ENCODE measurements at regions not wholly inside any gene's neighbourhood (a gene's known extent, or its start where the extent isn't known, plus 50 kb on each side); places are given as distances from the start of the nearest gene placed in this dataset.

DNA sequence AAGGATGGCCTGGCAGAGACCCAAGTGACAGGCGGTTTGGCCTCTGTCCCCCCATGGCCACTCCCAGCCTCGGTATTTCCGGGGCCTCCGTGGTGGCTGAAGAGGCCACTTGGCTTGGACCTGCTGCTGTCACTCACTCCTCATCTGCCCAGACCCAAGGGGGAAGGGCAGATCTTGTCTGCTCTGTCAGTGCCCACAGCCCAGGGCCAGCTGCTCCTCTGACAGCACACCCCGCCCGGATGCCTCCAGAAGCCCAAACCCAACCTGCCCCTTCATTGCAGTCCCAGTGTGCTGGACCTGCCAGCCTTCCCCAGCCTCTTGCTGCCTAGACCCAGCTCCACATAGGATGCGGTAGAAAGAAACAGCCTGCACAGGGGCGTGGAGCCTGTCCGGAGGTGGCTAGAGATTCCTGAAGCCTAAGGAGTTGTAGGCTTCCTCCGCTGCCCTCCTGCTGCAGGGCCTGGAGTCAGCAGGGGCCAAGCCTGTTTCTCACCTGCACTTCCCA, 52.0 kb downstream of the MAGEF1 start:
- Mint-ChIP-seq H3K27me3 (peaks cover 8% of the 10 kb centered on the region), H3K27ac (no peak overlapping the region), H3K4me3 (no peak overlapping the region), H3K4me1 (peaks cover 13% of the 10 kb centered on the region), H3K36me3 (no peaks in the 10 kb centered on the region), H3K9me3 (ENCODE audit: low read depth) (no peaks in the 10 kb centered on the region)
- DNase-seq = no peak
- no peak for ATAC-seq
- CTCF ChIA-PET = interaction anchor here (1.5 kb wide), 1 partner anchor 99 kb away, joined by 4 read pairs; the partner anchor contains the start of gene EPHB3

DNA sequence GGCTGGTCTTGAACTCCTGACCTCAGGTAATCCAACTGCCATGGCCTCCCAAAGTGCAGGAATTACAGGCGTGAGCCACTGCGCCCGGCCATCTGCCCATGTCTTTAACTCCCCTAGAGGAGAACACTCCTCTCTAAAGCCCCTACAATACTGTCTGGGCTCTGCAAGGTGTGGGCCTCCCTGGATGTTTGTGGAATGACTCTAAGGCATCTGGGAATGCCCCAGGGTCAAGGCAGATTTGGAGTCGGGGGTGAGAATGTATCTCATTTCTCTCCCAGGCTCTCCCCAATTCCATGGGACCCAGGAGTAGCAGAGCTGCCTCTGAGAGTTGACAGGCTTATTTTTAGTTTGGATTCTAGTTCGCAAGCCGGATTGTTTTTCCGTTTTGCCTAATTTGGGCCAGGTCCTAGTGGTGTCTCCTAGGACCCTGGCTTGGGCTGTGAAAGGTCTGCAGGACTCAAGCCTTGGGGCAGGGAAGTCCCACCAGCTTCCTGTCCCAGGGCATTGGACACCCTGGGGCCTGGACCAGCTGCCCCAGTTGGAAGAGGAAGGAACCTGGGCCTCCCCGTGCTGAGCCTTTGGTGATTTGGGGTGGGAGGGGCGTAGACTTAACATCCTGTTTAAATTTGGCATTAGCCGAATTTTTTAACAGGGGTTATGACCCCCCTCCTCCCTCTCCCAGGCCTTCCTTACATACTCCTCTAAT, 53.5 kb downstream of the MAGEF1 start:
- ATAC-seq (no peak), DNase-seq (no peak)
- CTCF ChIA-PET = no interaction called here
- Mint-ChIP-seq H3K36me3 (no peaks in the 10 kb centered on the region), H3K27ac (no peak overlapping the region), H3K9me3 (ENCODE audit: low read depth) (no peaks in the 10 kb centered on the region), H3K4me1 (peaks cover 13% of the 10 kb centered on the region), H3K4me3 (no peak overlapping the region), H3K27me3 (peaks cover 9% of the 10 kb centered on the region)

DNA sequence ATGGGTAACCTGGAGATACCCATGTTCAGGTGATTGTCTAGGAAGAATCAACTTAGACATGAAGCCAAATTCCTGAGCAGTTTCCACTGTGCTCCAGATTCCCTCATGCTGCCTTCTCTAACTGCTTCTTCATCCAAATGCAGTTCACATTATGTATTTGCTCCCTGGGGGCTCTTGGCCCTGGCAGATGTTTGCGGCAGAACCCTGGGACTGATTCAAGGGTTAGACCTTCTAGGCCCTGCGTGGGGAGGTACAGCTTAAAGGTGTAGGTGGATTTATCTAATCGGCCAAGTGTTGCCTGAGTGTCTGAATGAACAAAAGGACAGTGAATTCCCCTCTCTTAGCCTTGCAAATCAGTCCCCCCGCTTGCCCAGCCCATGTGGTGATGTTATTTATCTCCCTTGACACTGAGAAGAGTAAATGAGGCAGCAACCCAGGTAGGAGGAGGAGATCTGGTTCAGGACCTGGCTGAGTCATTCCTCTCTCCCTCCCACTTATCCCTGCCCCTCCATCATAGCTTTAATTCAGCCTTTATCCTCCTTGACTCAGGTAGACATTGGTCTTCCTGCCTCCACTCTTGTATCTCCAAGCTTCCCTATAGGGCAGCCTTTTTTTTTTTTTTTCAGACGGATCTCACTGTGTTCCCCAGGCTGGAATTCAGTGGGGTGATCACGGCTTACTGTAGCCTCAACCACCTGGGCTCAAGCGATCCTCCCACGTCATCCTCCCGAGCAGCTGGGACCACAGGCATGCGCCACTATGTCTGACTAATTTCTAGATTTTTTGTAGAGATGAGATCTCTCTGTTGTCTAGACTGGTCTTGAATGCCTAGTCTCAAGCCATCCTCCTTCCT, 54.8 kb downstream of the MAGEF1 start:
- Mint-ChIP-seq H3K9me3 (ENCODE audit: low read depth) (no peaks in the 10 kb centered on the region), H3K27me3 (peaks cover 13% of the 10 kb centered on the region), H3K27ac (no peak overlapping the region), H3K4me3 (no peak overlapping the region), H3K36me3 (no peaks in the 10 kb centered on the region), H3K4me1 (peaks cover 13% of the 10 kb centered on the region)
- ATAC-seq (peak; percentile 74), DNase-seq (peak; percentile 69)
- CTCF ChIA-PET = interaction anchor here (0.7 to 1.5 kb wide), 3 partner anchors 32 to 245 kb away, joined by 3 to 4 read pairs (median 3); no protein-coding TSS in a partner anchor

DNA sequence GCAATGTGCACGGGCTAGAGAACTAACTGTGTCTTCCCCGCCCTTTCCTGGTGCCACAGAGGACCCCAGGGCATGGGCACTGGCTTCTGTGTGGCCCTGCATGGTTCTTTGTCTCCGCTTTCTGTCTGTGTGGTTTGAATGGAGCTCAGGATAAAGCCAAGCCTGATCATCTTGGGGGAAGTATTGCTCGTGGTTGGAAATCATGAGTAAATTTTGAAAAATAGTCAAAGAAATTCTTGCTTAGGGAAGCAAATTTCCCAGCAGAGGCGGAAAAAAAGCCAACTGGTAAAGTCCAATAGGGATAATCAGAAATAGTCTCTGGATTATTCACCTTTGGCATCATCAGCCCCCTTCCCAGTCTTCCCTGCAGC, 55.4 kb downstream of the MAGEF1 start:
- CTCF ChIA-PET = interaction anchor here (1.5 kb wide), 1 partner anchor 32 kb away, joined by 4 read pairs; no protein-coding TSS in a partner anchor
- Mint-ChIP-seq H3K27ac (no peak overlapping the region), H3K4me3 (no peak overlapping the region), H3K36me3 (no peaks in the 10 kb centered on the region), H3K4me1 (peaks cover 13% of the 10 kb centered on the region), H3K9me3 (ENCODE audit: low read depth) (no peaks in the 10 kb centered on the region), H3K27me3 (peaks cover 14% of the 10 kb centered on the region)
- DNase-seq = no peak
- ATAC-seq = no peak

DNA sequence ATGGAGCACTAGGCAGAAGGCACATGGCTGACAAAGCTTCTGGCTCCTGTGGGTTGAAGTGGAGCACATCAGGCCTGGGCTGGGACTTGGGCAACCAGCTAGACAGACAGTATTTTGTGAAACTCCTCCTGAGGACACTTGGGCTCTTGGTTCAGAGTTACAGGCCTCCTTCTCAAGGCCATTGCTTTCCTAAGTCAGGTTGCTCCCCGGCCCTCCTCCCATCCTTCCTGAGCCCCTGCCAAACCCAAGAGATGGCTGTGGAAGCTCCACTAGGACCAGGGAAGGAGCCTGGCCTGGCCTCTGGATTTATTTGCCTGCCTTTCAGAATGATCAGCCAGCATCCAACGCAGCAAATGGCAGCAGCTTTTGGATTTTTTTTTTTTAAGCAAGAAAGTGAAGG, 56.3 kb downstream of the MAGEF1 start:
- peaks cover 11% of the 10 kb centered on the region for H3K4me1 Mint-ChIP-seq
- CTCF ChIA-PET = interaction anchor here (1.1 kb wide), 1 partner anchor 71 kb away, joined by 3 read pairs; no protein-coding TSS in a partner anchor
- H3K27ac Mint-ChIP-seq = no peak overlapping the region
- DNase-seq = no peak
- no peak overlapping the region for H3K4me3 Mint-ChIP-seq
- no peak for ATAC-seq
- no peaks in the 10 kb centered on the region for H3K9me3 Mint-ChIP-seq (ENCODE audit: low read depth)
- H3K27me3 Mint-ChIP-seq = peaks cover 14% of the 10 kb centered on the region
- H3K36me3 Mint-ChIP-seq = no peaks in the 10 kb centered on the region

DNA sequence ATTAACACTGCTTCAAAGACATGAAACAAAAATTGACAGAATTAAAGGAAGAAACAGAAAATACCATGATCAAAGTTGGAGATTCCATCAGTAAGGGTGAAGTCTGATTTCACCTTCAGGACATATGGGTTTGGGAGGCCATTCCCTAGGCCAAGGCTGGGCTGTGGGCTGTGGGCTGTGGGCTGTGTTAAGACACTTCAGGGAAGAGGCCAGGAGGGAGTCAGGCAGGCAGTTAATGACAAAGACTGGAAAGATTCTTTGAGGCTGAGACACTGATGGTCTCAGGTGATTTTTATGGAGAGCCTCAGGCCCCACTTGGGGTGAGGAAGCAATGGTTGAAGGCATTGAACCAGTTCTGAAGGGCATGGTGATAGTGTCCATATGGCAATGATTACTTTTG, 57.5 kb downstream of the MAGEF1 start:
- DNase-seq (no peak), ATAC-seq (no peak)
- no peak overlapping the region for H3K4me3 Mint-ChIP-seq
- peaks cover 11% of the 10 kb centered on the region for H3K4me1 Mint-ChIP-seq
- CTCF ChIA-PET = interaction anchor here (0.7 to 1.1 kb wide), 2 partner anchors 72 to 78 kb away, joined by 3 to 4 read pairs; no protein-coding TSS in a partner anchor
- H3K9me3 Mint-ChIP-seq (ENCODE audit: low read depth) = no peaks in the 10 kb centered on the region
- no peaks in the 10 kb centered on the region for H3K36me3 Mint-ChIP-seq
- peaks cover 14% of the 10 kb centered on the region for H3K27me3 Mint-ChIP-seq
- no peak overlapping the region for H3K27ac Mint-ChIP-seq

DNA sequence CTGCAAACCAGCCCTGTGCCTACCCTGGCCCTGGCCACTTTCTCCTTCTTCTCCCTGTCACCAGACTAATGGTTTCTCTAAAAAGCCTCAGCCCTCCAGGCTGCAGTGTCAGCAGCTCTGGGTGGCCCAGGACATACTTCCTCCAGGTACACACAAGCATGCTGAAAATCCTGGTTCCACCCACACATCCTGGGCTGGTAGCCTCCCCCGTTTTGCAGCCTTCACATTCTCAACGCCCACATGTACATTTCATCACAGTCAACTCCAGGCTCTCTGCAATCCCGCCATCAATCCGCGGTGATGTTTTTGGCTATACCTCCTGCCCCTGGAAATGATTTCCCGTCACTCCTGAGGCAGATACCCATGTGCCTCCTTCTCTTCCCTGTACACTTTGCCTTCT, 59.4 kb downstream of the MAGEF1 start:
- H3K4me3 Mint-ChIP-seq = no peak overlapping the region
- H3K4me1 Mint-ChIP-seq = peaks cover 7% of the 10 kb centered on the region
- CTCF ChIA-PET = interaction anchor here (0.6 kb wide), 1 partner anchor 436 kb away, joined by 3 read pairs; no protein-coding TSS in a partner anchor
- H3K27me3 Mint-ChIP-seq = peaks cover 14% of the 10 kb centered on the region
- no peaks in the 10 kb centered on the region for H3K36me3 Mint-ChIP-seq
- DNase-seq (no peak), ATAC-seq (no peak)
- no peaks in the 10 kb centered on the region for H3K9me3 Mint-ChIP-seq (ENCODE audit: low read depth)
- H3K27ac Mint-ChIP-seq = no peak overlapping the region

DNA sequence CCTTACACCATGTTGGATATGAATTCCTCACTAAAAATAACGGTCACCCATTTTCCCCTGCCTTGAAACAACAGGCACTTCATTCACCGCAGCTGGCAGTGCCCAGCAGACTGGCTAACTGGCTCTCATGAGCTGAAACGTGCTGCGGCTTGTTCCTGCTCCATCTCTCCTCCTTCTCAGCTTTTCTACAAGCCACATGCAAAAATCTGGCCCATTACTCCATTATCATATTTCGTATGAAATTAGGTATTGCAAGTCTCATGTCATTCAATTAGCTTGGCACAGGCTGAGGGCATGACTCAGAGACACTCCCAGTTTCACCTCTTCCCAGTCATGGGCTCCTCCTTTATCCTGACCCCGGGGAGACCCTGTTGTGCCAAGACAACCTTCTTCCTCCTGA, 60.0 kb downstream of the MAGEF1 start:
- no peak for ATAC-seq
- no peak overlapping the region for H3K27ac Mint-ChIP-seq
- peaks cover 14% of the 10 kb centered on the region for H3K27me3 Mint-ChIP-seq
- no peak for DNase-seq
- no peak overlapping the region for H3K4me3 Mint-ChIP-seq
- CTCF ChIA-PET = no interaction called here
- H3K36me3 Mint-ChIP-seq = no peaks in the 10 kb centered on the region
- peaks cover 2% of the 10 kb centered on the region for H3K4me1 Mint-ChIP-seq
- no peaks in the 10 kb centered on the region for H3K9me3 Mint-ChIP-seq (ENCODE audit: low read depth)

DNA sequence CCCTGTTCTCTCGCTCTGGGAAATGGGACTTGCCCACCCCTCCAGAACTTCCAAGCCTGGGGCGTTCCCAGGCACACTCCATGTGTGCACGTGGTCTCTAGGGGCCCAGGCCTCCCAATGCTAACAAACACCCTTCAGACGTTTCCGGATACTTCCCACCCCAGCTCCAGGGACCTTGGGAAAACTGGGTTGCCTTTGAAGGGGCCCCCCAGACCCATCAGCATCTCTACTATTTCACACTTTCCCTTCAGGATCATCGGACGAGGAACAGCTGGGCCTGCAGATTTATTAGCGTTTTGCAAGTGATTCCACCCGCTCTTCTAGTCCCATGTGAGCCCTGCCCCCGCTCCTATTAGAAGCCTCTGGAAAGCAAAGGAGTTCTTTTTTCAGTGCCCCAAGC, 63.2 kb downstream of the MAGEF1 start:
- H3K4me1 Mint-ChIP-seq = peaks cover 2% of the 10 kb centered on the region
- CTCF ChIA-PET = no interaction called here
- no peak overlapping the region for H3K4me3 Mint-ChIP-seq
- DNase-seq = no peak
- H3K36me3 Mint-ChIP-seq = no peaks in the 10 kb centered on the region
- no peaks in the 10 kb centered on the region for H3K9me3 Mint-ChIP-seq (ENCODE audit: low read depth)
- no peak for ATAC-seq
- no peak overlapping the region for H3K27ac Mint-ChIP-seq
- H3K27me3 Mint-ChIP-seq = peaks cover 8% of the 10 kb centered on the region

DNA sequence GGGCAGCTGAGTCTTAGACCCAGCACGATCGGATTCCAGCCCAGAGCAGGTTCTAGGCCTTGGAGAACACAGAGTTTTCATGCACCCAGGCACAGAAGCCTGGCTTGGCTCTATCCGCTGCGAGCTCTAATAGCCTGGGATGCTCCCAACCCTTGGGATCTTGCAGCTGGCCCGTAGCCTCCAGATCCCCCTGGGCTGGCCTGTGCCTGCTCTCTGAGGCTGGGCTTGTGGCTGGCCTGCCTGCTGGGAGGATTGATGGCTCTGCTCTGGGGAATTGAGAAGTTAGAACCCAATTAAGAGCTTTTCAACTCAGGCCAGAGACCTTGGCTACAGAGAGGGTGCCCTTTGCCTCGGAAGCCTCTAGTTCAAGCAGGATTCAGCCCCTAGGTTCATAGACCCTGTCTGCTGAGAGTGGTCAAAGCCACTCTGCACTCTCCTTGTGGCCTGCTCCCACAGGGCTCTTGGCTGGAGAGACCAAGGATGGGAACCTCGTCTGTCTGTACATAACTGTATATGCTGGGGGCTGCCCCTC, 64.4 kb downstream of the MAGEF1 start:
- Mint-ChIP-seq H3K27ac (no peak overlapping the region), H3K27me3 (peaks cover 3% of the 10 kb centered on the region), H3K4me3 (no peak overlapping the region), H3K4me1 (peaks cover 2% of the 10 kb centered on the region), H3K9me3 (ENCODE audit: low read depth) (no peaks in the 10 kb centered on the region), H3K36me3 (no peaks in the 10 kb centered on the region)
- no peak for DNase-seq
- CTCF ChIA-PET = interaction anchor here (0.6 kb wide), 1 partner anchor 42 kb away, joined by 3 read pairs; no protein-coding TSS in a partner anchor
- ATAC-seq = no peak

DNA sequence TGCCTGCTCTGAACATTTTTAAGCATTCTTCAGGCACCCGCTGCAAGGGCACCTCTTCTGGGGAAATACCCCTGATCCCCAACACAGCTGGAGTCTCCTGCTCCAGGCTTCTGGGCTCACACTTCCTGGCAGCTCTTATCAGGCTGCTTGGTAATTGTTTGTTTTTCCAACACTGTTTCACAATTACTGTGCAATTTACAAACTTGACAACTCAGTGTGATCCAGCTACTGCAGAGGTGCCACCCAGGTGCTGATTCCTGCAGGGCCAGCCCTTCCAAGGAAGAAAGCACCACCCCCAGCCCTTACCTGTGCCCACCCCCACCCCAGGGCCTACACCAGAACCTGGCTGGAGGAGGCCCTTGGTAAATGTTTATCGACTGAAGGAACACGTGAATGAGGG, 66.5 kb downstream of the MAGEF1 start:
- ATAC-seq (no peak), DNase-seq (no peak)
- CTCF ChIA-PET = no interaction called here
- Mint-ChIP-seq H3K4me3 (no peak overlapping the region), H3K27me3 (peaks cover 6% of the 10 kb centered on the region), H3K36me3 (no peaks in the 10 kb centered on the region), H3K4me1 (peaks cover 2% of the 10 kb centered on the region), H3K27ac (no peak overlapping the region), H3K9me3 (ENCODE audit: low read depth) (no peaks in the 10 kb centered on the region)

DNA sequence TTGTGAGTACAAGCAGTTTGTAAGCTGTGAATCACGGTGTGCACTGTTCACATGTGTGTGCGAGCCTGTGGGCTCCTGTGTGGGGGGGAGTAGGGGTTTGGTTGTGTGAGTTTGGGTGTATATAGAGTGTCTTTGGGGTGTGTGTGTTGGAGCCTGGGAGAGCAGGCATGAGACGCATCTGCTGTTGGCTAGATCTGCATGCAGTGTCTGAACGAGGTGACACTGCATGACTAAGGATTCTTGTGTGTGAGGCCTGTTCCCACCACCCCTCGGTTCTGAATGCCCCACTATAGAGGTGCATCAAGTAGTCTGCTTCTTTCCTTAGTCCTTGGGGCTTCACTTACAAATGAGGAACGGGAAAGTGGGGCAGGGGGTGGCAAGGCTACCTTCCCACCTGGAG, 68.4 kb downstream of the MAGEF1 start:
- DNase-seq = no peak
- CTCF ChIA-PET = no interaction called here
- no peak for ATAC-seq
- peaks cover 2% of the 10 kb centered on the region for H3K4me1 Mint-ChIP-seq
- H3K27me3 Mint-ChIP-seq = peaks cover 6% of the 10 kb centered on the region
- no peaks in the 10 kb centered on the region for H3K36me3 Mint-ChIP-seq
- no peaks in the 10 kb centered on the region for H3K9me3 Mint-ChIP-seq (ENCODE audit: low read depth)
- no peak overlapping the region for H3K4me3 Mint-ChIP-seq
- no peak overlapping the region for H3K27ac Mint-ChIP-seq

DNA sequence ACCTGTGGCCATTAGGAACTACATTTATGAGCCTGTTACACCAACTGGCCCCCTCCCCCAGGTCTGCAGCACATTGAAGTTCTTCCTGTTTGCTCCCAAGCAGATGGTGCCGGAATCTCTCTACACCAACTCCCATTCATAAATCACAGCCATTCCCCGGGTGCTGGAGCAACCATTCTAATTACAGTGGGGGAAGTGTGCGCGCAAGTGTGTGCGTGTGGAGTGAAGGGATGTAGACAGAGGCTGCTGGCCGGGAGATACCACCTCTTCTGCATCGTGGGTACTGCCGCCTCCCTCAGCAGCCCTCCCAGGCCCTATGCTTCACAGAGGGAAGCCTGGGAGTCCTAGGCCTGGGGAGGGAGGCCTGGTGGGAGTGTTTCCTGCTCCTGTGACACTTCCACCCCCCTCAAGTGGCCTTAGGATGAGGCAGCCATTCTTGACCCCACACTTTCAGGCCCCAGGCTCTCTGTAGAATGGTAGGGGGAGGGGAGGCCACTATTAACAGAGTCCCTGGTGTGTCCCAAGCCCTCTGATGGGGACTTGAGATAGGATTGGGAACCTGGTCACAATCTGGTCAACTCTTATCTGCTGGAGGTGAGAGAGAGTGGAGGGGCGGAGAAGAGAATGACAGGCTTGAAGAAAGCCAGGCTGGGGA, 69.1 kb downstream of the MAGEF1 start:
- Mint-ChIP-seq H3K36me3 (no peaks in the 10 kb centered on the region), H3K4me1 (peaks cover 2% of the 10 kb centered on the region), H3K27ac (no peak overlapping the region), H3K4me3 (no peak overlapping the region), H3K9me3 (ENCODE audit: low read depth) (no peaks in the 10 kb centered on the region), H3K27me3 (peaks cover 6% of the 10 kb centered on the region)
- DNase-seq (no peak), ATAC-seq (no peak)
- CTCF ChIA-PET = interaction anchor here (2.5 kb wide), 1 partner anchor 82 kb away, joined by 10 read pairs; the partner anchor contains the start of gene EPHB3

All from activated CD8-positive, alpha-beta memory T cell treated with anti-CD3 and anti-CD28 coated beads, Interleukin-2, amount 10 ng/mL, durations not matched to agents 7 days and 5 days (primary cell).